Astrocyte of the cerebellum (primary cell): ENCODE measurements at regions not wholly inside any gene's neighbourhood (a gene's known extent, or its start where the extent isn't known, plus 50 kb on each side); places are given as distances from the start of the nearest gene placed in this dataset.

Experiments used
- DNase-seq: peaks from one replicate; pipeline ENCODE4 v3.0.0-alpha.2; 2011; ENCODE audit warnings: low read depth
- H3K4me3 ChIP-seq: 2 replicates; pipeline ENCODE4 v1.5.1; 2011; ENCODE audit warnings: mild to moderate bottlenecking, low read depth, low read length, moderate library complexity
- in situ Hi-C: cut with HindIII; loops from 2 replicates; pipeline ENCODE4 v1.10.0; 2017; ENCODE audit warnings: low sequenced_read_pairs
- TF ChIP-seq, protein P1 (sequence below): IDR thresholded peaks from 2 replicates; pipeline ENCODE4 v1.5.1; 2012; ENCODE audit warnings: low read length, low read depth, moderate library complexity, mild to moderate bottlenecking; ENCODE audit errors: missing control alignments

DNA sequence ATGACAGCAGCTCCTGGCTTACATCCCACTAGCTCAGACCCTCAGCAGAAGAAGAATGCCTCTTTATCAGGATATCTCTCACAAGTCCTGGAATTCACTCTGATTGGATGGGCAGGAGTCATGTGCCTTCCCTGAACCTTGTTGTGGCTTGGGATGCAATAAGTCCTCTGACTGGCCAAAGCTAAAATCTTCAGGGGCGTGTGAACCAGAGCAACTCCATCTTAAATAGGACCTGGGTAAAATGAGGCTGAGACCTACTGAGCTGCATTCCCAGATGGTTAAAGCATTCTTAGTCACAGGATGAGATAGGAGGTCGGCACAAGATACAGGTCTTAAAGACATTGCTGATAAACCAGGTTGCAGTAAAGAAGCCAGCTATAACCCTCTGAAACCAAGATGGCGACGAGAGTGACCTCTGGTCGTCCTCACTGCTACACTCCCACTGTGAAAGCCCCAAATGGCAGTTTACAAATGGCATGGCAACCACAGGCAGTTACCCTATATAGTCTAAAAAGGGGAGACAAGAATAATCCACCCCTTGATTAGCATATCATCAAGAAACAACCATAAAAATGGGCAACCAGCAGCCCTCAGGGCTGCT lies 60.4 kb upstream of the FICD start:
- in situ Hi-C loops = no loop called here
- no peak overlapping the region for H3K4me3 ChIP-seq

DNA sequence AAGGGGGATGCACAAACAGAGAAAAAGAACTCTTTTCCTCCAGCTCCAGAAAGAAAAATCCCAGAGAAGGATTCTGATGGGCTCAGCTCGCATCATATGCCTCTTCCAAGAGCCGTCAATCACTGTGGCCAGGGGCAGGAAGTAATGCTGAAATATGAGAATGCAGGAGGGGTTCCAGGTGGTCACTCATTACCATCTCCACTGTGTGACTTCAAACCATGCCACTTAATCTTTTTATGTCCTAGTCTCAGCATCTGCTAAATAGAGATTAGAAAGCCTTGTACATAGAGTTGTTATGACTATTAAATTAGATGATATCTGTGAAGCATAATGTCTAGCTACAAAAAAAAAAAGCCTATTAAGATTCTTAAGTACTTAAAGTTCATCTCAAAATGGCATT lies 65.6 kb upstream of the FICD start:
- in situ Hi-C loops = no loop called here
- H3K4me3 ChIP-seq = no peak overlapping the region
- TF ChIP-seq, protein P1, sequence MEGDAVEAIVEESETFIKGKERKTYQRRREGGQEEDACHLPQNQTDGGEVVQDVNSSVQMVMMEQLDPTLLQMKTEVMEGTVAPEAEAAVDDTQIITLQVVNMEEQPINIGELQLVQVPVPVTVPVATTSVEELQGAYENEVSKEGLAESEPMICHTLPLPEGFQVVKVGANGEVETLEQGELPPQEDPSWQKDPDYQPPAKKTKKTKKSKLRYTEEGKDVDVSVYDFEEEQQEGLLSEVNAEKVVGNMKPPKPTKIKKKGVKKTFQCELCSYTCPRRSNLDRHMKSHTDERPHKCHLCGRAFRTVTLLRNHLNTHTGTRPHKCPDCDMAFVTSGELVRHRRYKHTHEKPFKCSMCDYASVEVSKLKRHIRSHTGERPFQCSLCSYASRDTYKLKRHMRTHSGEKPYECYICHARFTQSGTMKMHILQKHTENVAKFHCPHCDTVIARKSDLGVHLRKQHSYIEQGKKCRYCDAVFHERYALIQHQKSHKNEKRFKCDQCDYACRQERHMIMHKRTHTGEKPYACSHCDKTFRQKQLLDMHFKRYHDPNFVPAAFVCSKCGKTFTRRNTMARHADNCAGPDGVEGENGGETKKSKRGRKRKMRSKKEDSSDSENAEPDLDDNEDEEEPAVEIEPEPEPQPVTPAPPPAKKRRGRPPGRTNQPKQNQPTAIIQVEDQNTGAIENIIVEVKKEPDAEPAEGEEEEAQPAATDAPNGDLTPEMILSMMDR = no peak
- no peak for DNase-seq

More for the DNA sequence above, 60.4 kb upstream of the FICD start:
- TF ChIP-seq, protein P1 = no peak
- no peak for DNase-seq

- in situ Hi-C loops = no loop called here
- TF ChIP-seq, protein P1 = no peak
- no peak overlapping the region for H3K4me3 ChIP-seq
- no peak for DNase-seq
Observed at GRCh38 chr12:108448246-108448645, 66.8 kb upstream of the FICD start.

DNA sequence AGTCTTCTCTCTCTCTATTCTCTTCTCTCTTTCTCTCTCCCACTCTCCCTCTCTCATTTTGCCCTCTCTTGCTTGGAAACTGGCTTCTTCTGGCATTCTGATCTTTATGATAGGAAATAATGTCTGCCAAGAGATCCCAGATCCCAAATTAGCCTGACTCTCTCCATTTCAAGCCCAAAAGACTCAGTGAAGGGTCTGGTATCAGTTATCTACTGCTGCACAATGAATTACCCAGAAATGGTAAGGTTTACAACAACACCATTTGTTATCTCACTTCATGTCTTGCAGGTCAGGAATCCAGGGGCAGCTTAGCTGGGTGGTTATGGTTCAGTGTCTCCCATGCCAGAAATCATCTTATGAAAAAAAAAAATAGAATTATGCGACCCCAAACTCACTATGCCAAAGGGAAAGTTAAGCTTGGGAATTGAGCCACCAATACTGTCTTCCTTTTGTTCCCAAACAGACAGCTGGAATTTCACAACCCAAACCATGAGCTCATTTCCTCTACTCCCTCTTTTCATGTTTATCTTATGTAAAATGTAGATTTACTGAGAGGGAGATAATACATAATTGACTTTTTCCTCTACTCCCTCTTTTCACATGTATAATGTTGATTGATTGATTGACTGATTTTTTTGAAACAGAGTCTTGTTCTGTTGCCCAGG lies 67.8 kb upstream of the FICD start:
- in situ Hi-C loops = no loop called here
- DNase-seq = no peak
- TF ChIP-seq, protein P1 = no peak
- no peak overlapping the region for H3K4me3 ChIP-seq

DNA sequence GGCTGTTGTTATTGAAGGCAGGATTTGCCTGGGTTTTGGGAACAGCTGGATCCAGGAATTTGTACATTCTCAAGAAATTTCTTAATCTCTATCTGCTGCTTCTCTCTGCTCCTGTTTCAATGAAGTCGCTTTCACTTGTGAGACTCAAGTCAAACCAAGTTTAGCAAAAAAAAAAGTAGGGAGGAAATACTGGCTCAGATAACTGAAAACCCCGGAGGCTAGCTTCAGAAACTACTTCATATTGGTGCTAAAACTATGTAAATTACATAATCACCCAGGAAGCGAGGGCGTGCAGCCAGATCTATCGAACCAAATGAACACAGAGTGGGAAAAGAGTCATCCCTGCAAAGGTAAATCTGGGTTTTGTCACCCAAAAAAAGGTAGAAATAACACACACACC lies 68.3 kb upstream of the FICD start:
- in situ Hi-C loops = no loop called here
- TF ChIP-seq, protein P1 = no peak
- no peak overlapping the region for H3K4me3 ChIP-seq
- DNase-seq = no peak

DNA sequence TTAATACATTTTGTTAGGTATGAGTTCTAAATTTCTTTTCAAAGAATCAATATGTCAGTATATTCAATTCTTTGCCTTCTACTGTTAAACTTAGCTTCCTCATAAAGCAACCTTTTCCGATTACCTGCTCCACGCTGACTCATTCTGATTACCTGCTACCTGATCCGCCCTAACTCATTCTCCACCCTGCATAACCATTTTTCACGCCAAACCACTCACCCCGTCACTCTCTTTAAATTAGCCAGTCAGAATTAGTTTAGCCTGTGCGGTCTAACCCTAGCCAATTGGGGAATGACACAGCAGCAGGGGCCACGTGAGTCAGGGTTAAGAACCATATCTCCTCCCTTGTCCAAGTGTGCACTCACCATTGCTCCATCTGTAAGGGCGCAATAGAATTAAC lies 72.2 kb upstream of the FICD start:
- H3K4me3 ChIP-seq = no peak overlapping the region
- in situ Hi-C loops = no loop called here
- TF ChIP-seq, protein P1 = no peak
- DNase-seq = no peak

DNA sequence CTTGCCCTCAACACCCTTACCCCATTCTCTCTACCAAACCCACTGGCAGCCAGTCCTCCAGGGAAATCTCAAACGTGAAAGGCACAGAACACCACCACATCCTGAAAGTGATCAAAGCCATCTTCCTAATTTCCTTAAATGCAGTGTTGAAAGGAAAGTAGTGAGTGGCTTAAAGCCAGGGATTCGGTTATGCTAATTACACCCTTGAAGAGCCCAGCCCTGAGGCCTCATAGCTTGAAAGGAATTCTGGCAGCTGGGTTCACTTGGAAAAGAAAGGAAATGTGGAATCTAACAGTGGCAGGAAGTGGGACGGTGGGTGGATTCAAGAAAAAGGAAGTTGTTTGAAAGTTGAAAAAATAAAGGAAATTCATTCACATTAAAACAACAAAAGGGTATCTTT lies 73.0 kb upstream of the FICD start:
- H3K4me3 ChIP-seq = no peak overlapping the region
- DNase-seq = no peak
- TF ChIP-seq, protein P1 = no peak
- in situ Hi-C loops = no loop called here
